Spleen (tissue), 7 donors: ENCODE measurements at regions not wholly inside any gene's neighbourhood (a gene's known extent, or its start where the extent isn't known, plus 50 kb on each side); places are given as distances from the start of the nearest gene placed in this dataset.

ENCODE experiments used
- CTCF ChIP-seq, 11 experiments: fragments of 200-600 bp in 7 of 11; fragments of 450-650 bp in 4 of 11; sonication (generic) in 4 of 11; IDR thresholded peaks in 8 of 11; conservative IDR thresholded peaks in 3 of 11; 1 replicate in 7 of 11; 2 replicates in 4 of 11; pipeline versions ENCODE4 v1.4.0 to v1.8.0; 2016 to 2021; ENCODE audit warnings: antibody characterized with exemption in 11 of 11, inconsistent platforms in 4 of 11, mild to moderate bottlenecking in 1 of 11
- POLR2A ChIP-seq, 3 donors: fragments of 450-650 bp; IDR thresholded peaks; one replicate each; pipeline ENCODE4 v1.5.1; 2017; ENCODE audit warnings: antibody characterized with exemption in 3 of 3, mild to moderate bottlenecking in 1 of 3
- POLR2AphosphoS5 ChIP-seq, 3 donors: sonication (generic); formaldehyde crosslinking; IDR thresholded peaks; one replicate each; pipeline ENCODE4 v1.5.1; 2017; ENCODE audit warnings: antibody characterized with exemption in 3 of 3
- donor health status: DM: no; HTN: no; CAD: no; lungs with moderate emphysema.
- donor health status: DM: no; HTN: no; CAD: no.
- donor health status: DM: no; HTN: no; CAD: no.

GRCh38 chr18:67159662-67160061, 356.9 kb downstream of the DSEL start:
- no peak for TF ChIP-seq CTCF (IDR thresholded peaks at IDR 0.05 in 8 of 11, conservative IDR thresholded peaks at IDR 0.05 in 3 of 11)
- no peak for TF ChIP-seq POLR2A (IDR thresholded peaks at IDR 0.05)
- no peak for TF ChIP-seq POLR2AphosphoS5 (IDR thresholded peaks at IDR 0.05)
